Prostate gland (tissue), 2 donors: ENCODE measurements at regions not wholly inside any gene's neighbourhood (a gene's known extent, or its start where the extent isn't known, plus 50 kb on each side); places are given as distances from the start of the nearest gene placed in this dataset.

Experiments used
- DNase-seq: peaks from one replicate; pipeline ENCODE4 v3.0.0-alpha.2; 2019; ENCODE audit warnings: low spot score
- H3K27ac ChIP-seq, 2 donors: fragments of 200-600 bp; sonication (generic); 2 replicates each; pipeline ENCODE4 v1.5.1; 2017 to 2019
- H3K27me3 ChIP-seq: fragments of 200-600 bp; sonication (generic); replicated peaks from 2 replicates; pipeline ENCODE4 v1.5.1; 2019; ENCODE audit not compliant: insufficient read depth
- H3K36me3 ChIP-seq, 2 donors: fragments of 200-600 bp; sonication (generic); 1 replicate in 1 of 2; 2 replicates in 1 of 2; pipeline versions ENCODE4 v1.5.1 to v1.8.1; 2017 to 2019
- H3K4me1 ChIP-seq: fragments of 200-600 bp; sonication (generic); replicated peaks from 2 replicates; pipeline ENCODE4 v1.5.1; 2019
- H3K4me3 ChIP-seq, 2 donors: fragments of 200-600 bp; sonication (generic); 2 replicates each; pipeline ENCODE4 v1.5.1; 2017 to 2019
- H3K9me3 ChIP-seq: fragments of 200-600 bp; sonication (generic); 2 replicates; pipeline ENCODE4 v1.5.1; 2017
- CTCF ChIP-seq, 4 experiments: fragments of 200-600 bp in 2 of 4; fragments of 450-650 bp in 2 of 4; sonication (generic) in 2 of 4; IDR thresholded peaks; 1 replicate in 3 of 4; 2 replicates in 1 of 4; pipeline ENCODE4 v1.5.1; 2016 to 2019; ENCODE audit warnings: antibody characterized with exemption in 4 of 4, mild to moderate bottlenecking in 2 of 4, moderate library complexity in 2 of 4
- POLR2A ChIP-seq: fragments of 450-650 bp; IDR thresholded peaks from one replicate; pipeline ENCODE4 v1.6.1; 2016; ENCODE audit warnings: antibody characterized with exemption, mild to moderate bottlenecking
- POLR2AphosphoS5 ChIP-seq: sonication (generic); formaldehyde crosslinking; IDR thresholded peaks from one replicate; pipeline ENCODE4 v1.6.1; 2017; ENCODE audit warnings: antibody characterized with exemption
- WGBS: methylation state at CpG from one replicate; pipeline ENCODE4 v1.1.5; 2018; 5-methylcytosine and 5-hydroxymethylcytosine counted together
- intact Hi-C: fragments of 100-400 bp; cut with DNase I; formaldehyde crosslinking; loops from one replicate; pipeline ENCODE4 v1.14.2; 2022

- no peaks in the 10 kb centered on the region for H3K9me3 ChIP-seq
- H3K27ac ChIP-seq, result no peak overlapping the region
- WGBS, result 86% methylated on average over 5 of the region's 5 CpGs
- H3K27me3 ChIP-seq, result no peaks in the 10 kb centered on the region
- intact Hi-C loops, result no loop called here
- H3K4me3 ChIP-seq, result no peak overlapping the region
- no peaks in the 10 kb centered on the region for H3K36me3 ChIP-seq
- TF ChIP-seq POLR2A, result no peak
- TF ChIP-seq CTCF (IDR thresholded peaks at IDR 0.05), result no peak
- no peak for TF ChIP-seq POLR2AphosphoS5
- no peaks in the 10 kb centered on the region for H3K4me1 ChIP-seq
- DNase-seq, result no peak
Measured at GRCh38 chr6:2556761-2557160, 194.0 kb downstream of the MYLK4 start.

- DNase-seq, result no peak
- TF ChIP-seq CTCF (IDR thresholded peaks at IDR 0.05) (no peak), POLR2A (no peak), POLR2AphosphoS5 (no peak)
- Histone ChIP-seq H3K36me3 (no peaks in the 10 kb centered on the region), H3K27me3 (no peaks in the 10 kb centered on the region), H3K27ac (no peak overlapping the region), H3K9me3 (no peaks in the 10 kb centered on the region), H3K4me1 (no peaks in the 10 kb centered on the region), H3K4me3 (no peak overlapping the region)
- 60% methylated on average over 4 of the region's 4 CpGs for WGBS
- intact Hi-C loops, result no loop called here
Measured at GRCh38 chr6:2554651-2555260, 196.0 kb downstream of the MYLK4 start.

GRCh38 chr6:2552526-2553154 lies 198.1 kb downstream of the MYLK4 start:
- intact Hi-C loops, result no loop called here
- H3K4me1 ChIP-seq, result no peaks in the 10 kb centered on the region
- WGBS, result 51% methylated on average over 10 of the region's 10 CpGs

GRCh38 chr6:2551705-2552104 lies 199.0 kb downstream of the MYLK4 start:
- WGBS, result 98% methylated on average over 3 of the region's 3 CpGs
- TF ChIP-seq POLR2A (no peak), POLR2AphosphoS5 (no peak), CTCF (IDR thresholded peaks at IDR 0.05) (no peak)
- no peak overlapping the region for H3K4me3 ChIP-seq
- H3K27me3 ChIP-seq, result no peaks in the 10 kb centered on the region
- H3K4me1 ChIP-seq, result no peaks in the 10 kb centered on the region
- no peak for DNase-seq
- no peaks in the 10 kb centered on the region for H3K9me3 ChIP-seq
- no peaks in the 10 kb centered on the region for H3K36me3 ChIP-seq
- no peak overlapping the region for H3K27ac ChIP-seq
- intact Hi-C loops, result no loop called here

More at GRCh38 chr6:2552526-2553154, 198.1 kb downstream of the MYLK4 start:
- no peaks in the 10 kb centered on the region for H3K9me3 ChIP-seq
- H3K27me3 ChIP-seq, result no peaks in the 10 kb centered on the region
- H3K4me3 ChIP-seq, result no peak overlapping the region
- no peak overlapping the region for H3K27ac ChIP-seq
- DNase-seq, result no peak
- TF ChIP-seq CTCF (IDR thresholded peaks at IDR 0.05) (no peak), POLR2A (no peak), POLR2AphosphoS5 (no peak)
- no peaks in the 10 kb centered on the region for H3K36me3 ChIP-seq

- H3K36me3 ChIP-seq, result no peaks in the 10 kb centered on the region
- TF ChIP-seq POLR2A (no peak), POLR2AphosphoS5 (no peak), CTCF (IDR thresholded peaks at IDR 0.05) (no peak)
- 69% methylated on average over 4 of the region's 4 CpGs for WGBS
- no peaks in the 10 kb centered on the region for H3K27me3 ChIP-seq
- no peaks in the 10 kb centered on the region for H3K9me3 ChIP-seq
- H3K4me3 ChIP-seq, result no peak overlapping the region
- intact Hi-C loops, result no loop called here
- no peak for DNase-seq
- no peaks in the 10 kb centered on the region for H3K4me1 ChIP-seq
- H3K27ac ChIP-seq, result no peak overlapping the region
Measured at GRCh38 chr6:2550247-2550646, 200.5 kb downstream of the MYLK4 start.
